ENCODE measurements at regions not wholly inside any gene's neighbourhood (a gene's known extent, or its start where the extent isn't known, plus 50 kb on each side); places are given as distances from the start of the nearest gene placed in this dataset.

DNA sequence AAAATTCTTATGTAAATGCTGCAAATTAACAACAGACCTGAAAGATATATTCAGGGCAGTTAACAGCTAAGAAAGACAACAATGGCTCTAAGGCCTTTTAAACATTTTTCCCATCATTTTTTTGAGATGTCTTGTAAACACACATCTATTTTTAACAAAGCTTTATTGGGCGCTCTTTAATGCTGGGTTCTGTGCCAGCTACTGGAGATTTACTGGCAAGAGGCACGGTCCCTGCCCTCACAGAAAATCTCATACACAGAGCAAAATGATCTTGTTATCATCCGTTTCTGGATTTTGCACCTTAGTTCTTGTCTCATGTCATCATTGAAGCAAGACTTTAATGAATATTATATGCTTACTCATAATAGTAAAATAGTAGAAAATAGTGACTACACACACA, 1022.3 kb upstream of the WWC1 start:
- TF ChIP-seq, protein P1, sequence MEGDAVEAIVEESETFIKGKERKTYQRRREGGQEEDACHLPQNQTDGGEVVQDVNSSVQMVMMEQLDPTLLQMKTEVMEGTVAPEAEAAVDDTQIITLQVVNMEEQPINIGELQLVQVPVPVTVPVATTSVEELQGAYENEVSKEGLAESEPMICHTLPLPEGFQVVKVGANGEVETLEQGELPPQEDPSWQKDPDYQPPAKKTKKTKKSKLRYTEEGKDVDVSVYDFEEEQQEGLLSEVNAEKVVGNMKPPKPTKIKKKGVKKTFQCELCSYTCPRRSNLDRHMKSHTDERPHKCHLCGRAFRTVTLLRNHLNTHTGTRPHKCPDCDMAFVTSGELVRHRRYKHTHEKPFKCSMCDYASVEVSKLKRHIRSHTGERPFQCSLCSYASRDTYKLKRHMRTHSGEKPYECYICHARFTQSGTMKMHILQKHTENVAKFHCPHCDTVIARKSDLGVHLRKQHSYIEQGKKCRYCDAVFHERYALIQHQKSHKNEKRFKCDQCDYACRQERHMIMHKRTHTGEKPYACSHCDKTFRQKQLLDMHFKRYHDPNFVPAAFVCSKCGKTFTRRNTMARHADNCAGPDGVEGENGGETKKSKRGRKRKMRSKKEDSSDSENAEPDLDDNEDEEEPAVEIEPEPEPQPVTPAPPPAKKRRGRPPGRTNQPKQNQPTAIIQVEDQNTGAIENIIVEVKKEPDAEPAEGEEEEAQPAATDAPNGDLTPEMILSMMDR (IDR thresholded peaks at IDR 0.05; ENCODE audit: insufficient read depth, low read length, poor library complexity, severe bottlenecking) = no peak
- TF ChIP-seq EZH2phosphoT487 (conservative IDR thresholded peaks at IDR 0.05; ENCODE audit: low read length) = no peak

All from SU-DHL-6 (cell line).